ENCODE measurements at regions not wholly inside any gene's neighbourhood (a gene's known extent, or its start where the extent isn't known, plus 50 kb on each side); places are given as distances from the start of the nearest gene placed in this dataset.

DNA sequence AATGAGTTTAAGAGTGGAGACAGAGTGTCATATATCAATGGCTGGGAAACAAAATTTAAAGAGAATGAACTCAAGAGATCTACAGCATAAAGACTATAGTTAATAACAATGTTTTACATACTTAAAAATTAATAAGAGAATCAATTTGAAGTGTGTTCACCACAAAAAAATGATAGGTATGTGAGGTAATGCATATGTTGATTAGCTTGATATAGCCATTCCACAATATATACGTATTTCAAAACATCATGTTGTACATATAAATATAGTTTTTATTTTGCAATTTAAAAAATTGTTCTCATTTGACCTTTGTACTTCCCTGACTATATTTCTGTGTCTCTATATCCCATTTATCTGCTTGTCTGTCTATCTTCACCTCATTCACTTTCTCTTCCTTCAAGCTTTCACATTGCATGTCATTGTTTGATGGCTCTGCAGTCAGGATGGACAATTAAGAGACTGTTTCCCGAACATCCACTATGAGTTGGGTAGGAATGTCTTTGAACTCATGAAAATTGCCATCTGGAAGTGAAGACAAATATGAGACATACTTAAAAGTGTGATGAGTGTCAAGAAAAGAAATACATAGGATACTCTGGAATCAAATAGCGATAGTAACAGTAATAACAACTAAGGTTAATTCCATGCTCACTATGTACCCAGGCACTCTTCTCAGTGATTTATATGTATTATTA, 359.9 kb upstream of the ACTBL2 start:
- H3K56ac ChIP-seq (replicated peaks; ENCODE audit: insufficient read length, low read depth, low read length): no peak overlapping the region
- WGBS, 2 experiments (ENCODE audit: extremely low coverage in 1 of 2, insufficient coverage in 1 of 2, insufficient read length in 1 of 2, insufficient replicate concordance in 2 of 2, low coverage in 1 of 2, low lambda C conversion rate in 2 of 2, missing lambda C conversion rate in 1 of 2): 93% methylated on average over 3 of the region's 3 CpGs; no CpG with 5 or more reads in 1 of the 2 experiments
- no peak overlapping the region for H3K4ac ChIP-seq (replicated peaks; ENCODE audit: insufficient read length, low read depth, low read length)
- ChIA-PET CTCF (ENCODE audit: partially characterized antibody) (interaction anchor here (0.7 kb wide), 1 partner anchor 192 kb away, joined by 4 read pairs; no protein-coding TSS in a partner anchor), POLR2A (ENCODE audit: partially characterized antibody) (no interaction called here)
- no peak overlapping the region for H2BK5ac ChIP-seq (ENCODE audit: low read depth, low read length)
- no peak overlapping the region for H2AK5ac ChIP-seq (ENCODE audit: low read depth, low read length)
- H2BK12ac ChIP-seq (ENCODE audit: low read depth, low read length): no peak overlapping the region; the same call in 1 of the 2 replicates
- H3K36me3 ChIP-seq (ENCODE audit: control insufficient read depth in 2 of 4, insufficient read depth in 4 of 4, low read length in 3 of 4): no peaks in the 10 kb centered on the region
- no peak overlapping the region for H4K5ac ChIP-seq (ENCODE audit: insufficient read length, low read depth, low read length)
- no peak overlapping the region for H3K23ac ChIP-seq (ENCODE audit: insufficient read length)
- H3K79me2 ChIP-seq (ENCODE audit: control insufficient read depth in 1 of 2, insufficient read depth in 2 of 2, low read length in 2 of 2): no peaks in the 10 kb centered on the region
- H2BK120ac ChIP-seq (replicated peaks; ENCODE audit: low read depth, low read length): peak overlapping the region; percentile 61
- H3K4me1 ChIP-seq (replicated peaks in 1 of 4; ENCODE audit: control insufficient read depth in 3 of 4, insufficient read depth in 4 of 4, low read length in 3 of 4): peaks cover 0 to 11% (median 4%) of the 10 kb centered on the region in 4 experiments; a peak in 3 of 7 replicates
- no peaks in the 10 kb centered on the region for H3K27me3 ChIP-seq (replicated peaks in 1 of 4; ENCODE audit: control insufficient read depth in 3 of 4, extremely low read depth in 1 of 4, insufficient read depth in 3 of 4, low read length in 3 of 4)
- H3K9me3 ChIP-seq (ENCODE audit: insufficient read depth in 2 of 2, low read depth in 1 of 2, low read length in 1 of 2): no peaks in the 10 kb centered on the region
- TF ChIP-seq FOSL1 (IDR thresholded peaks at IDR 0.05; ENCODE audit: insufficient read depth, low read depth, low read length) (no peak), GABPA (IDR thresholded peaks at IDR 0.05; ENCODE audit: borderline replicate concordance, insufficient read depth, low read length) (no peak), KDM1A (IDR thresholded peaks at IDR 0.05; ENCODE audit: borderline replicate concordance, low read length) (no peak), CBX8 (IDR thresholded peaks at IDR 0.05; ENCODE audit: borderline replicate concordance, low read depth, low read length) (no peak), KDM4A (IDR thresholded peaks at IDR 0.05; ENCODE audit: low read depth, low read length, severe bottlenecking) (no peak)
- TF ChIP-seq, protein P1, sequence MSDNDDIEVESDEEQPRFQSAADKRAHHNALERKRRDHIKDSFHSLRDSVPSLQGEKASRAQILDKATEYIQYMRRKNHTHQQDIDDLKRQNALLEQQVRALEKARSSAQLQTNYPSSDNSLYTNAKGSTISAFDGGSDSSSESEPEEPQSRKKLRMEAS (IDR thresholded peaks at IDR 0.05): no peak
- no peak for FAIRE-seq
- H3K18ac ChIP-seq (ENCODE audit: extremely low read depth, low read length): no peak overlapping the region
- H2AFZ ChIP-seq (ENCODE audit: low read length): no peak overlapping the region
- no peak overlapping the region for H3K27ac ChIP-seq (ENCODE audit: low read depth, low read length)
- H2BK20ac ChIP-seq (ENCODE audit: low read length): no peak overlapping the region
- H4K20me1 ChIP-seq (replicated peaks in 1 of 2; ENCODE audit: control insufficient read depth in 1 of 2, insufficient read depth in 2 of 2, low read length in 2 of 2): no peaks in the 10 kb centered on the region
- no peak overlapping the region for H4K91ac ChIP-seq (replicated peaks; ENCODE audit: insufficient read length, low read length)
- no peak overlapping the region for H3K4me2 ChIP-seq (ENCODE audit: insufficient read depth in 1 of 2, low read depth in 2 of 2, low read length in 2 of 2)
- H2BK15ac ChIP-seq (ENCODE audit: low read length): no peak overlapping the region
- H3K23me2 ChIP-seq (ENCODE audit: low read depth, low read length): no peaks in the 10 kb centered on the region
- H3K79me1 ChIP-seq (ENCODE audit: low read depth, low read length): no peaks in the 10 kb centered on the region
- H4K8ac ChIP-seq (ENCODE audit: extremely low read depth, insufficient read depth, low read length): no peak overlapping the region
- H3K4me3 ChIP-seq (ENCODE audit: extremely low read depth in 1 of 4, insufficient read depth in 2 of 4, low read depth in 3 of 4, low read length in 4 of 4): no peak overlapping the region
- H3K14ac ChIP-seq (ENCODE audit: insufficient read length): no peak overlapping the region
- H3K9ac ChIP-seq (replicated peaks in 1 of 4; ENCODE audit: extremely low read depth in 1 of 4, low read depth in 3 of 4, low read length in 3 of 4): no peak overlapping the region
- DNase-seq (ENCODE audit: low read depth in 1 of 2, low spot score in 2 of 2): no peak

Measured in H1 (cell line).